HCEC 1CT (cell line): ENCODE measurements at regions not wholly inside any gene's neighbourhood (a gene's known extent, or its start where the extent isn't known, plus 50 kb on each side); places are given as distances from the start of the nearest gene placed in this dataset.
"Not testable (repeated sequence)": the region's sequence is repeated elsewhere in the genome, so short reads cannot be mapped to it uniquely, and the experiment has no call there.

ENCODE experiments used
- DNase-seq: peaks from one replicate; pipeline ENCODE4 v3.0.0-alpha.2; 2017

DNA sequence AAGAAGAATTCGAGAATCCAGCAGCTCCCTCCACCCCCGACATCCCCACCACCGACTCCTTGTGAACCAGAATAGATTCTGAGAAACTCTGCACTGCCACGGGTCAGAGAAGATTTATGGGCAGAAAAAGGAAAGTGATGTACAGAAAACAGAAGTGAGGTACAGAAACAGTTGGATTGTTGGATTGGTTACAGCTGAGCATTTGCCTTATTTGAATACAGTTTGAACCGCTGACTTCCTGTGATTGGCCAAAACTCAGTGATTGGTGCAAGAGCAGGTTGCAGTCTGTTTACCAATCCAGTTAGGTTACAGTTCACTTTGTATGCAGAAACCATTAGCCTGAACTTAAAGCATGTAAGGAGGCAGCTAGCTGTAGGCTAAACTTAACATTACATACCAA, 131.2 kb upstream of the HDDC2 start:
- DNase-seq, result no peak

- DNase-seq, result no peak
Measured at GRCh38 chr6:125434760-125435159, 133.0 kb upstream of the HDDC2 start.

DNA sequence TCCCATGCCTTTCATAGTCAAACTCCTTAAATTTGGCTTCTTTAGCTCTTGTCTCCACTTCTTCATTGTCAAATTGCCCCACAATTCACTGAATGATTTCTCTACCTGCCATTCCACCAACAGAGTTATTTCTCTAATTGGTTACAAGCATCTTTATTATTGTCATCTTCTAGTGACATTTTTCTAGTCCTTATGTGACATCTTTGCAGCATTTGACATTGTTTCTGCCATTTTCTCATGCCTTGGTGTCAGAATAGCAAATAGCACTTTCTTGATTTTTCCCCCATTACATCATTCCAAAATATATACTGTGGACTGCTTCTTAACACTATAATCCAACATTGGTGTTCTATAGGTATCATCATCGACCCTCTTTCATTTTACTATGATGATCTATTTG, 137.7 kb upstream of the HDDC2 start:
- DNase-seq, result no peak

GRCh38 chr6:125444006-125444923, 142.5 kb upstream of the HDDC2 start:
- no peak for DNase-seq

- DNase-seq, result no peak
Measured at GRCh38 chr6:125445054-125445453, 143.3 kb upstream of the HDDC2 start.

GRCh38 chr6:125446011-125446410, 144.2 kb upstream of the HDDC2 start:
- no peak for DNase-seq

- DNase-seq, result no peak
Measured at GRCh38 chr6:125451750-125452149, 150.0 kb upstream of the HDDC2 start.

DNA sequence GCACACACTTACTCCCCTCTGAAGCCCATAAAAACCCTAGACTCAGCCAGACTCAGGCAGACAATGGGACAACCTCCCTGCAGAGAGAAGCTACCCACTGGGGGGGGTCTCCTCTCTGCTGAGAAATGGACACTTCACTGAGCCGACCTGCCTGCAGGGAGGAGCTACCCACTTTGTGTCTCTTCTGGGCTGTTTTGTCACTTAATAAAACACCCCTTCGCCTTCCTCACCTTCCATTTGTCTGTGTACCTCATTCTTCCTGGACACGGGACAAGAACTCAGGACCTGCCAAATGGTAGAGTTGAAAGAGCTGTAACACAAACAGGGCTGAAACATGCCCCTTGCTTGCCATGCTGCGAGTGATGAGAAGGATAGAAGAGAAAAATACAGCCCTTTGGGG, 151.7 kb upstream of the HDDC2 start:
- no peak for DNase-seq

- no peak for DNase-seq
Measured at GRCh38 chr6:125454351-125454750, 152.6 kb upstream of the HDDC2 start.

GRCh38 chr6:125458493-125458892, 156.7 kb upstream of the HDDC2 start:
- DNase-seq, result not testable (repeated sequence)

DNA sequence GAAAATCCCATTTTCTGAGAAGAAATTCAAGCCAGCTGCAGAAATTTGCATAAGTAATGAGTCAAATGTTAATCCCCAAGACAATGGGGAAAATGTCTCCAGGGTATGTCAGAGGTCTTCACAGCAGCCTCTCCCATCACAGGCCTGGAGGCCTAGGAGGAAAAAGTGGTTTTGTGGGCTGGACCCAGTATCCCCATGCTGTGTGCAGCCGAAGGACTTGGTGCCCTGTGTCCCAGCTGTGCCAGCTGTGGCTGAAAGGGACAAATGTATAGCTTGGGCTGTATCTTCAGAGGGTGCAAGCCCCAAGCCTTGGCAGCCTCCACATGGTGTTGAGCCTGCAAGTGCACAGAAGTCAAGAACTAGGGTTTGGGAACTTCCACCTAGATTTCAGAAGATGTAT, 163.6 kb upstream of the HDDC2 start:
- DNase-seq, result not testable (repeated sequence)

DNA sequence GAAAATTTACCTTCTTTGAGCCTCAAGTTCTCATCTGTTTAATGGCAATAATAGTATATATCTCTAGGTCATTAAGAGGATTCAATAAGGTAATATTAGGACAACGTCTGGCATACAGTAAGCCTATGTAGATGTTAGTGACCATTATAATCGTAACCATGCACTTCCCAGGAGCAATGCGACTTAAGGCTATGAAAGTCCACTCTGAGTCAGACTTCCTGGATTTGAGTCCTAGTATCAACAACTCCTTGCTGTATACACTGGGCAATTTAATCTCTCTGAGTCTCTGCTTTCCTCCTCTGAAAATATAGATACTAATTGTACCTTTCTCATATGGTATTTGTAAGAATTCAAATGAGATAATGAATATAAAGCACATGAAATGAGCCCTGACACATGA, 168.1 kb upstream of the HDDC2 start:
- no peak for DNase-seq

- DNase-seq, result no peak
Measured at GRCh38 chr6:125471667-125472066, 169.9 kb upstream of the HDDC2 start.

DNA sequence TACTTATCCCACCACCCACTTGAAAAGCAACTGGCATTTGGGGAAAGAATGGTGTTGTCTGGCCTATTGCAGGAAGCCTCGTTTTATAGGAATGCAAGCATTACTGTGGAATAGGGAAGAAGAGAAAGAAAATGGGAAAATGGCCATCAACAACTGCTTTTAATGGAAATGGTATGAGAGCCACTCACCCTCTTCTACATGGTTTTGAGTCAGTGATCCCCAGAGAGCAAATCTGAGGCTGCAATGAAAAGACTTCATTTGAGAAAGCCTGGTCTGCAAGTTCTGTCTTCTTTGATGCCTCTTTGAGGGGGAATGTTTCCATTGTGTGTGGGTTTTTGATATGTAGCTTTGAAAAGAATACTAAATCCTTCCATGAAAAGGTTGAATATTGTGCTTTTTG, 172.3 kb upstream of the HDDC2 start:
- no peak for DNase-seq

GRCh38 chr6:125477156-125477555, 175.4 kb upstream of the HDDC2 start:
- no peak for DNase-seq

- no peak for DNase-seq
Measured at GRCh38 chr6:125477844-125478243, 176.1 kb upstream of the HDDC2 start.

GRCh38 chr6:125480146-125480545, 178.4 kb upstream of the HDDC2 start:
- DNase-seq, result no peak

GRCh38 chr6:125480571-125480970, 178.8 kb upstream of the HDDC2 start:
- no peak for DNase-seq

DNA sequence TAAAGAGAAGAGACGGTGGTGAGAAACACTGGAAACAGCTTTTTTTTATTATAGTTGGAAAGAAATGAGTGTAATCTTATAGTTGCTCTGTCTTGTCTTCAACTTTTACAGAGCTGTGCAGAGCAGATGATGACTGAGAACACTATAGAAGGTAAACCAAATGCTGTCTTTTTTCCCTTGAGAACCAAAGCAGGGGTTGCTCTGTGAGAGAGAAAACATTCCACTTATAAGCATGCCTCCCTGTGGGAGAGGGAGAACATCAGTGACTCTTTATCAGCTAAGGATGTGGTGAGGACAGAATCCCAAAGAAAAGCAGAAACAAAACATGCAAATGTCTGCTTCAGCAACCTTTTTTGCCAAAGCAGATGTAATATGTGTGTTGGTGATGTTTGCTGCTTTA, 179.3 kb upstream of the HDDC2 start:
- no peak for DNase-seq

GRCh38 chr6:125485757-125486156, 184.0 kb upstream of the HDDC2 start:
- DNase-seq, result no peak

- no peak for DNase-seq
Measured at GRCh38 chr6:125486881-125487280, 185.1 kb upstream of the HDDC2 start.

DNA sequence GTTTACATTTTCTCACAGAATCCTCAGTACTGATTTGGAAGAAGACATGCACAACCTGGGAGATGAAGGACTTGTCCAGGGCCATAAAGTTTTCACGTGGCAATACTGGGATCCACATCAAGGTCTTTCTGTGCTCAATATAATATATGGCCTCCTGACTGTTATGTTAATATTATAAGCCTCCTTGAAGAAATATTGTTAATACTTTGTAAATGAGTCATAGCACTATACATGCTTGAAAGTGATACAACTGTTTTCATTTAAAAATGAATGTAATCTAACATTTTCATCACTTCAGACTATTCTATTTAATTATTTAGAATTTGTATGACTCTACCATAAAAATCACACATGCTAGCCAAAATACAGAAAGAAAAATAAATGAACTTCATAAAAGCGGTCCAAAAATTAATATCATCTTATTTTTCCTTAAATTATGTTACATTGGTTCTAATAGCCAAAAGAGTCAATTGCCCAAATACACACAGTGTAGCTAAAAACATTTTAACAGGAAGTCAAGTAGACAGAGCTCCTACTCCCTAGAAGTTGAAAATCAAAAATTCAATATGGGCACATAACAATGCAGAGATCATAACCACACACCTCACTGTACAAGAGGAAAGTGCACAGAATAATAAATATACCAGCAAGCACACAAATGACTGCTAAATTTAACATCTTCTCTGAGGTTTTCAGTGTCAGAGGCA, 188.0 kb upstream of the HDDC2 start:
- no peak for DNase-seq

DNA sequence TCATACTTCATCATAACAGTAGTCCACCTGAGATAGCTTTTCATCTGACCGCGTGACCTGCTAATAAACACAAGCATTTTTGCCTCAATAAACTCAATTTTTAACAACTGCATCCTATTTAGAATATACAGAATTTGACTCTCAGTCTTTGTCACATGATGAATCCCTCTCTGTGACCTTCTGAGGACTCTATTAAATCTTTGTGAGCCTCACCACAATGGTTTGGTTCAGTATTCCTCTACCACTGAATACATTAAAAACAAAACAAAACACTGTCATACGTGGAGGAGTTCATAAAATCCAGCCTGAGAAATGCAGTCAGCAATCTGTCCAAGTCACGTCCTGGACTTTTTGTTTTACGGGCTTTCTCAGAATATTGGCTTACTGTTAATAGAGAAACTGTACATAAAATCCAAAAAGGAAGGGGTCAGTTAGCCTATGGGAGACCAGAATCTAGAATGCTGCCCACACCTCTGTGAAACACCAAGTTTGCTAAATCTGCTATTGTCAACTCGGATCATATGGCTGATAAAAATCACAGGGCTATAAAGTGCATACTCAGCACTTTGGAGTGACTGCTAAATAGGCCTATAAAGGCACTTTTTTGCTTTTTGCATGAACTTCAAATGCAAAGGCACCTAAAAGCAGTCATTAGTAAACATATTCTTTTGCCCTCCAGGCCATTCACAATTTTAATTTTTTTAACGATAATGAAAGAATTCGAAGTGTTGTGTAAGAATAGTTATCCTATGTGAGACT, 190.3 kb upstream of the HDDC2 start:
- DNase-seq, result no peak

- DNase-seq, result no peak
Measured at GRCh38 chr6:125498606-125499005, 196.8 kb upstream of the HDDC2 start.
